Stomach (tissue), 4 donors: ENCODE measurements at regions not wholly inside any gene's neighbourhood (a gene's known extent, or its start where the extent isn't known, plus 50 kb on each side); places are given as distances from the start of the nearest gene placed in this dataset.

Experiments
- CTCF ChIP-seq, 7 experiments: fragments of 450-650 bp in 4 of 7; fragments of 200-600 bp in 3 of 7; sonication (generic) in 3 of 7; IDR thresholded peaks; one replicate each; pipeline ENCODE4 v1.5.1; 2016 to 2019; ENCODE audit warnings: antibody characterized with exemption in 7 of 7, control low read depth in 2 of 7, mild to moderate bottlenecking in 1 of 7
- POLR2A ChIP-seq, 4 donors: fragments of 450-650 bp; IDR thresholded peaks; one replicate each; pipeline ENCODE4 v1.6.1; 2016; ENCODE audit warnings: antibody characterized with exemption in 4 of 4, control low read depth in 2 of 4, mild to moderate bottlenecking in 1 of 4, moderate library complexity in 1 of 4

- TF ChIP-seq CTCF (IDR thresholded peaks at IDR 0.05), result no peak
- TF ChIP-seq POLR2A (IDR thresholded peaks at IDR 0.05), result no peak
These were observed 190.1 kb upstream of the WWC1 start for GRCh38 chr5:168101352-168101751.
